ENCODE measurements at regions not wholly inside any gene's neighbourhood (a gene's known extent, or its start where the extent isn't known, plus 50 kb on each side); places are given as distances from the start of the nearest gene placed in this dataset.
"Not testable (repeated sequence)": the region's sequence is repeated elsewhere in the genome, so short reads cannot be mapped to it uniquely, and the experiment has no call there.

- DNase-seq, result no peak
Observed at GRCh38 chr2:163919717-163920116, 183.9 kb upstream of the FIGN start.

- not testable (repeated sequence) for DNase-seq
Observed at GRCh38 chr2:163914486-163914885, 178.7 kb upstream of the FIGN start.

GRCh38 chr2:163913532-163913944 is 177.7 kb upstream of the FIGN start:
- not testable (repeated sequence) for DNase-seq

- DNase-seq, result no peak
Observed at GRCh38 chr2:163909411-163910080, 173.7 kb upstream of the FIGN start.

GRCh38 chr2:163906410-163906809 is 170.6 kb upstream of the FIGN start:
- no peak for DNase-seq

- DNase-seq, result no peak
Observed at GRCh38 chr2:163897799-163898198, 162.0 kb upstream of the FIGN start.

GRCh38 chr2:163893444-163893843 is 157.6 kb upstream of the FIGN start:
- not testable (repeated sequence) for DNase-seq

- DNase-seq, result no peak
Observed at GRCh38 chr2:163888591-163888990, 152.8 kb upstream of the FIGN start.

- no peak for DNase-seq
Observed at GRCh38 chr2:163887182-163887581, 151.4 kb upstream of the FIGN start.

GRCh38 chr2:163884416-163884815 is 148.6 kb upstream of the FIGN start:
- no peak for DNase-seq

GRCh38 chr2:163878718-163879117 is 142.9 kb upstream of the FIGN start:
- no peak for DNase-seq

- no peak for DNase-seq
Observed at GRCh38 chr2:163877316-163877715, 141.5 kb upstream of the FIGN start.

GRCh38 chr2:163863073-163863472 is 127.3 kb upstream of the FIGN start:
- no peak for DNase-seq

GRCh38 chr2:163859951-163860350 is 124.1 kb upstream of the FIGN start:
- DNase-seq, result no peak

GRCh38 chr2:163856941-163857340 is 121.1 kb upstream of the FIGN start:
- DNase-seq, result no peak

- DNase-seq, result no peak
Observed at GRCh38 chr2:163852616-163853015, 116.8 kb upstream of the FIGN start.

- DNase-seq, result no peak
Observed at GRCh38 chr2:163849756-163850435, 114.1 kb upstream of the FIGN start.

GRCh38 chr2:163838890-163839289 is 103.1 kb upstream of the FIGN start:
- DNase-seq, result no peak

- DNase-seq, result no peak
Observed at GRCh38 chr2:163836167-163836566, 100.4 kb upstream of the FIGN start.

GRCh38 chr2:163834841-163835240 is 99.0 kb upstream of the FIGN start:
- no peak for DNase-seq

- DNase-seq, result no peak
Observed at GRCh38 chr2:163834221-163834620, 98.4 kb upstream of the FIGN start.

- no peak for DNase-seq
Observed at GRCh38 chr2:163828771-163829170, 93.0 kb upstream of the FIGN start.

- DNase-seq, result no peak
Observed at GRCh38 chr2:163822033-163822432, 86.2 kb upstream of the FIGN start.

- no peak for DNase-seq
Observed at GRCh38 chr2:163812926-163813520, 77.2 kb upstream of the FIGN start.
